ENCODE measurements at regions not wholly inside any gene's neighbourhood (a gene's known extent, or its start where the extent isn't known, plus 50 kb on each side); places are given as distances from the start of the nearest gene placed in this dataset.

GRCh38 chr2:120890566-120891360 is 155.1 kb downstream of the GLI2 start:
- FAIRE-seq: no peak
- no peak for DNase-seq (ENCODE audit: low read depth)
- TF ChIP-seq CTCF (IDR thresholded peaks at IDR 0.05; ENCODE audit: insufficient read depth, low read length, severe bottlenecking): no peak
- no peak overlapping the region for H3K4me3 ChIP-seq (ENCODE audit: low read depth, low read length)
- no peaks in the 10 kb centered on the region for H3K27me3 ChIP-seq (ENCODE audit: control insufficient read depth, insufficient read depth, low read length)
- no peaks in the 10 kb centered on the region for H3K36me3 ChIP-seq (ENCODE audit: control insufficient read depth, insufficient read depth, low read length)

DNA sequence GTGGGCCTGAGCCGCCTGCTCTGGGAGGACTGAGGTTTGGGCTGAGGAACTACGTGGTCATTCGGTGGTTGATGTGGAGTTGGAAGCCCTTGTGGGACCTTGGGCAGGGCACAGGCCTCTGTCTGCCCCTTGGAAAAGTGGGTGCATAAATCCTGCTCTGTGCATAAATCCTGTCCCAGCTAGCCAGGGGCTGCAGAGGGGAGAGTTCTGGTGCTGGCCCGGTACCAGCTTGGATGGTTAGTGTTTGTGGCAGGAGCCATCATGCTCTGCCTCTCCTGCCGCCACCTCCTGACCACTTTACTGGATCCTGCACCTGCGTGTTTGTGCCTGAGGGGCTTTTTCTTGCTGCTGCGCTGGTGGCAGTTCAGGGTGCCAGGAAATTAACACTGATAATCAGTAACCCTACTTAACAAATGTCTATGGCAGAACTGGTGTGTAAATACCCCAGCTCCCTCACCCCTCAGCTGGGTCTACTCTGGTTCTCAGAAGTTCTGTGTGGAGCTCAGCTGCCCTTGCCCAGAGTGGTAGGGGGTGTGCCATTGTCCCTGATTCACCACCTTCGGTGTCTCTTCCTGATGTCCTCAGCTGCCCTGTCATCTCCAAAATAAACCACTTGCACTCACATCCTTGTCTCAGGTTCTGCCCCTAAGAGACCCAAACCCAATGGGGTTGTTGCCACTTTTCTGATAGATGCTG is 156.8 kb downstream of the GLI2 start:
- DNase-seq (ENCODE audit: low read depth) (no peak), FAIRE-seq (no peak)
- Histone ChIP-seq H3K4me3 (ENCODE audit: low read depth, low read length) (no peak overlapping the region), H3K27me3 (ENCODE audit: control insufficient read depth, insufficient read depth, low read length) (no peaks in the 10 kb centered on the region), H3K36me3 (ENCODE audit: control insufficient read depth, insufficient read depth, low read length) (no peaks in the 10 kb centered on the region)
- no peak for TF ChIP-seq CTCF (IDR thresholded peaks at IDR 0.05; ENCODE audit: insufficient read depth, low read length, severe bottlenecking)

DNA sequence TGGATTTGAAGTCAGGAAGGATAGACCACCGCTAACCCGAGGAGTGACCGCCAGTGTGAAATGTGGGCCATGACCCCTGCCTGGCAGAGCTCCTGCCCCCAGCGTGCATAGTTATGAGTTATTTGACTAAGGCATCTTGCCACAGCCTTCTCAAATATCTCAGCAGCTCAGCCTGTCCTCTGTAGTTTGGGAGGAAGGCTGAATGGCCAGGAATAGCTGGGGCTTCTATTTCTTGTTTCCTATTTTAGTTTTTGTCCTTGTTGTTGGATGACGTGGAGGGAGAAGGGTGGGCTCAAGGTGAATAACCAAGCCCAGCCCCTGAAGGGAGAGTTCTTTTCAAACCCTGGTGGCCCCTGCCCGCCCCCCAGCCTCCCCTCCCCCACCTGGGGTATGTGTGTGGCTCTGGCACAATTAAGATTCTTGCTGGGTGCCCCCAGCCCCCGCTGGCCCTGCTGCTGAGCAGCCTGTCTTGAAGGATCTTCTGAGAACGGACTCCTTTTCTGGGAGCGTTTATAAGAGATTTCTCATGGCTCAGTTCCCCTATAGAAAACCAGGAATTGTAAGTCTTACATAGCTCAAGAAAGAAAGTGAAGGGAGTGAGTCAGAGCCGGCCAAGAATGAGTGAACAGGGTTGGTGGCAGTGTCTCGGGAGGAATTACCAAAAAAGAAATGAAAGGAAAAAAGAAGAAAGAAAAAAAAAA is 157.4 kb downstream of the GLI2 start:
- no peak for FAIRE-seq
- DNase-seq (ENCODE audit: low read depth): no peak
- no peak for TF ChIP-seq CTCF (IDR thresholded peaks at IDR 0.05; ENCODE audit: insufficient read depth, low read length, severe bottlenecking)

GRCh38 chr2:120893811-120894584 is 158.3 kb downstream of the GLI2 start:
- Histone ChIP-seq H3K36me3 (ENCODE audit: control insufficient read depth, insufficient read depth, low read length) (no peaks in the 10 kb centered on the region), H3K4me3 (ENCODE audit: low read depth, low read length) (no peak overlapping the region), H3K27me3 (ENCODE audit: control insufficient read depth, insufficient read depth, low read length) (no peaks in the 10 kb centered on the region)
- DNase-seq (ENCODE audit: low read depth) (no peak), FAIRE-seq (no peak)
- TF ChIP-seq CTCF (IDR thresholded peaks at IDR 0.05; ENCODE audit: insufficient read depth, low read length, severe bottlenecking): no peak

More for the DNA sequence above, 157.4 kb downstream of the GLI2 start:
- H3K4me3 ChIP-seq (ENCODE audit: low read depth, low read length): no peak overlapping the region
- no peaks in the 10 kb centered on the region for H3K27me3 ChIP-seq (ENCODE audit: control insufficient read depth, insufficient read depth, low read length)
- no peaks in the 10 kb centered on the region for H3K36me3 ChIP-seq (ENCODE audit: control insufficient read depth, insufficient read depth, low read length)

- no peaks in the 10 kb centered on the region for H3K36me3 ChIP-seq (ENCODE audit: control insufficient read depth, insufficient read depth, low read length)
- DNase-seq (ENCODE audit: low read depth): no peak
- no peaks in the 10 kb centered on the region for H3K27me3 ChIP-seq (ENCODE audit: control insufficient read depth, insufficient read depth, low read length)
- no peak overlapping the region for H3K4me3 ChIP-seq (ENCODE audit: low read depth, low read length)
- no peak for TF ChIP-seq CTCF (IDR thresholded peaks at IDR 0.05; ENCODE audit: insufficient read depth, low read length, severe bottlenecking)
- no peak for FAIRE-seq
These were observed 159.3 kb downstream of the GLI2 start for GRCh38 chr2:120894966-120895365.
